ENCODE measurements at regions not wholly inside any gene's neighbourhood (a gene's known extent, or its start where the extent isn't known, plus 50 kb on each side); places are given as distances from the start of the nearest gene placed in this dataset.

GRCh38 chr4:132548463-132548862 is 600.6 kb upstream of the PCDH10 start:
- TF ChIP-seq CTCF (conservative IDR thresholded peaks at IDR 0.05; ENCODE audit: low read length), result no peak
- TF ChIP-seq EZH2phosphoT487 (IDR thresholded peaks at IDR 0.05; ENCODE audit: borderline replicate concordance), result no peak

Measured in Loucy (cell line).